ENCODE measurements at regions not wholly inside any gene's neighbourhood (a gene's known extent, or its start where the extent isn't known, plus 50 kb on each side); places are given as distances from the start of the nearest gene placed in this dataset.

DNA sequence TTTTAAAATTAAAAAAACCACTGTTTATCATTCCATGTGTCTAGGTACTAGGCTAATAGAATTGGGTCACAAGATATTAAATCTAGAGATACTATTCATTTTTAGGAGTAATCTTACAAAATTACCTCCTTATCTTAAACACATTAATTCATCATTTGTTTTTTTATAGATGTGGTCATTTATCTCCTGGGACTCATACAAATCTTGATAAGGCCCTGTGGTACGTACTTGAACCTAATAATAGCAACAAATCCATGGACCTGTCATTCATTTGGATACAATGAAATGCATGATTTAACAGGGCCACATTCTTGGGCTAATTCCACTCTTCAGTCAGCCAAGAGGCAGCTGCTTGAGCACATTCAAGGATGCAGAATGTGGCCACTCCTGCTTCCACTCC lies 66.4 kb upstream of the MARCHF11 start:
- Histone ChIP-seq H2AFZ (ENCODE audit: low read length) (no peak overlapping the region), H3K4me1 (ENCODE audit: low read length) (peaks cover 2% of the 10 kb centered on the region; the same call in 1 of the 2 replicates), H3K4me3 (ENCODE audit: low read length) (no peak overlapping the region), H3K36me3 (replicated peaks; ENCODE audit: insufficient read depth, low read length) (no peaks in the 10 kb centered on the region), H3K9ac (ENCODE audit: low read length) (no peak overlapping the region), H3K27me3 (replicated peaks; ENCODE audit: insufficient read depth, low read length) (no peaks in the 10 kb centered on the region), H3K9me3 (replicated peaks; ENCODE audit: insufficient read depth, low read length) (no peaks in the 10 kb centered on the region), H4K20me1 (ENCODE audit: insufficient read depth, low read length) (no peaks in the 10 kb centered on the region), H3K27ac (ENCODE audit: low read length) (no peak overlapping the region), H3K9me2 (replicated peaks; ENCODE audit: insufficient read depth, low read length) (no peaks in the 10 kb centered on the region), H3K4me2 (ENCODE audit: low read depth, low read length) (no peak overlapping the region), H3K79me2 (ENCODE audit: low read length) (no peaks in the 10 kb centered on the region), H3F3A (ENCODE audit: insufficient read depth, low read length) (no peaks in the 10 kb centered on the region)
- no peak for DNase-seq
- TF ChIP-seq, protein P1, sequence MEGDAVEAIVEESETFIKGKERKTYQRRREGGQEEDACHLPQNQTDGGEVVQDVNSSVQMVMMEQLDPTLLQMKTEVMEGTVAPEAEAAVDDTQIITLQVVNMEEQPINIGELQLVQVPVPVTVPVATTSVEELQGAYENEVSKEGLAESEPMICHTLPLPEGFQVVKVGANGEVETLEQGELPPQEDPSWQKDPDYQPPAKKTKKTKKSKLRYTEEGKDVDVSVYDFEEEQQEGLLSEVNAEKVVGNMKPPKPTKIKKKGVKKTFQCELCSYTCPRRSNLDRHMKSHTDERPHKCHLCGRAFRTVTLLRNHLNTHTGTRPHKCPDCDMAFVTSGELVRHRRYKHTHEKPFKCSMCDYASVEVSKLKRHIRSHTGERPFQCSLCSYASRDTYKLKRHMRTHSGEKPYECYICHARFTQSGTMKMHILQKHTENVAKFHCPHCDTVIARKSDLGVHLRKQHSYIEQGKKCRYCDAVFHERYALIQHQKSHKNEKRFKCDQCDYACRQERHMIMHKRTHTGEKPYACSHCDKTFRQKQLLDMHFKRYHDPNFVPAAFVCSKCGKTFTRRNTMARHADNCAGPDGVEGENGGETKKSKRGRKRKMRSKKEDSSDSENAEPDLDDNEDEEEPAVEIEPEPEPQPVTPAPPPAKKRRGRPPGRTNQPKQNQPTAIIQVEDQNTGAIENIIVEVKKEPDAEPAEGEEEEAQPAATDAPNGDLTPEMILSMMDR (IDR thresholded peaks at IDR 0.05; ENCODE audit: low read length), result no peak
- no peak for TF ChIP-seq EZH2 (optimal IDR thresholded peaks at IDR 0.05; ENCODE audit: low read depth, low read length)
- TF ChIP-seq EZH2phosphoT487 (IDR thresholded peaks at IDR 0.05; ENCODE audit: low read length), result no peak

DNA sequence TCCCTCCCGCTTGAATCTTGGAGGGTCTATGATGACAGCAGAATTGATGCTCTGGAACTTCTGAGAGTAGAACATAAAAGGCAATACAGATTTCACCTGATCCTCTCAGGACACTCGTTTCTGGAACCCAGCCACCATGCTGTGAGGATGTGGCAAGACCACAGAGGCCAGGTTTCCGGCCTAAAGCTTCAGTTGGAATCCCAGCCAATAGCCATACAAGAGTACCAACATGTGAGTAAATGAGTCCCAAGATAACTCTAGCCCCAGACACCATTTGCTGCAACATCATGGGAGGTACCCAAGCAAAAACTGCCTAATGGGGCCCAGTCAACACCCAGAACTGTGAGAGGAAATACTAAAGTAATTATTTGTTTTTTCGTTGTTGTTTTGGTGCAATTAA lies 65.7 kb upstream of the MARCHF11 start:
- no peak overlapping the region for H3K4me3 ChIP-seq (ENCODE audit: low read length)

DNA sequence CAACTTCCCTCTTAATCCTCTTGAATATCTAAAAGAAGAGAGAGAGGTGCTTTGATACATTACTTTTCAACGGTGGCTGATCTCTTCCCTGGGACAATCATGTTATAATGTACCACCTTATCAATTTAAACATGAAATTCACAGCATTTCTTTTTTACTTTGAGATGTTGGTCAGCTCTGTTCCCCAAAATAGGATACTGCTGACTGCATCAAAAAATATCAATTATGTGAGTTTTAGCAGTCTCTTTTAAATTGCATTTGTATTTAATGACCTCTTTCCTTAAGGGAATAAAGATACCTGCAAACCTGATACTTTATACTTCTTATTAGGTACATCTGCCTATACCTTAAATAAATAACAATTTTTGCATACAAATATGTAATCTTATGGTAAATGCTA lies 58.4 kb upstream of the MARCHF11 start:
- Histone ChIP-seq H2AFZ (ENCODE audit: low read length) (no peak overlapping the region), H3K27ac (ENCODE audit: low read length) (no peak overlapping the region), H3K79me2 (ENCODE audit: low read length) (no peaks in the 10 kb centered on the region), H3K4me1 (ENCODE audit: low read length) (no peaks in the 10 kb centered on the region), H3K36me3 (replicated peaks; ENCODE audit: insufficient read depth, low read length) (no peaks in the 10 kb centered on the region), H3K9me3 (replicated peaks; ENCODE audit: insufficient read depth, low read length) (no peaks in the 10 kb centered on the region), H3K9ac (ENCODE audit: low read length) (no peak overlapping the region), H3K27me3 (replicated peaks; ENCODE audit: insufficient read depth, low read length) (no peaks in the 10 kb centered on the region), H3K4me2 (ENCODE audit: low read depth, low read length) (no peak overlapping the region), H3F3A (ENCODE audit: insufficient read depth, low read length) (no peaks in the 10 kb centered on the region), H3K9me2 (replicated peaks; ENCODE audit: insufficient read depth, low read length) (no peaks in the 10 kb centered on the region), H4K20me1 (ENCODE audit: insufficient read depth, low read length) (no peaks in the 10 kb centered on the region), H3K4me3 (ENCODE audit: low read length) (no peak overlapping the region)
- TF ChIP-seq, protein P1 (IDR thresholded peaks at IDR 0.05; ENCODE audit: low read length), result no peak
- TF ChIP-seq EZH2 (optimal IDR thresholded peaks at IDR 0.05; ENCODE audit: low read depth, low read length), result no peak
- no peak for TF ChIP-seq EZH2phosphoT487 (IDR thresholded peaks at IDR 0.05; ENCODE audit: low read length)
- no peak for DNase-seq

More for the DNA sequence above, 65.7 kb upstream of the MARCHF11 start:
- Histone ChIP-seq H3K4me2 (ENCODE audit: low read depth, low read length) (no peak overlapping the region), H3F3A (ENCODE audit: insufficient read depth, low read length) (no peaks in the 10 kb centered on the region), H3K79me2 (ENCODE audit: low read length) (no peaks in the 10 kb centered on the region), H3K27me3 (replicated peaks; ENCODE audit: insufficient read depth, low read length) (no peaks in the 10 kb centered on the region), H2AFZ (ENCODE audit: low read length) (no peak overlapping the region), H3K27ac (ENCODE audit: low read length) (no peak overlapping the region), H3K4me1 (ENCODE audit: low read length) (peaks cover 2% of the 10 kb centered on the region; the same call in 1 of the 2 replicates), H3K9me2 (replicated peaks; ENCODE audit: insufficient read depth, low read length) (no peaks in the 10 kb centered on the region), H3K9me3 (replicated peaks; ENCODE audit: insufficient read depth, low read length) (no peaks in the 10 kb centered on the region), H3K9ac (ENCODE audit: low read length) (no peak overlapping the region), H3K36me3 (replicated peaks; ENCODE audit: insufficient read depth, low read length) (no peaks in the 10 kb centered on the region), H4K20me1 (ENCODE audit: insufficient read depth, low read length) (no peaks in the 10 kb centered on the region)
- TF ChIP-seq, protein P1 (IDR thresholded peaks at IDR 0.05; ENCODE audit: low read length), result no peak
- no peak for TF ChIP-seq EZH2phosphoT487 (IDR thresholded peaks at IDR 0.05; ENCODE audit: low read length)
- TF ChIP-seq EZH2 (optimal IDR thresholded peaks at IDR 0.05; ENCODE audit: low read depth, low read length), result no peak
- DNase-seq, result peak; percentile 26
